SJSA1 (cell line): ENCODE measurements at regions not wholly inside any gene's neighbourhood (a gene's known extent, or its start where the extent isn't known, plus 50 kb on each side); places are given as distances from the start of the nearest gene placed in this dataset.

Experiments
- DNase-seq, 2 experiments: peaks; one replicate each; pipeline ENCODE4 v3.0.0-alpha.2; 2015 to 2020; ENCODE audit warnings: low spot score in 2 of 2, low read depth in 1 of 2
- H3K27ac ChIP-seq: fragments of 250-450 bp; sonication (Bioruptor Pico); 2 replicates; pipeline ENCODE4 v1.5.1; 2020; ENCODE audit warnings: mild to moderate bottlenecking, moderate library complexity
- H3K27me3 ChIP-seq: fragments of 250-450 bp; sonication (Bioruptor Pico); replicated peaks from 2 replicates; pipeline ENCODE4 v1.5.1; 2020; ENCODE audit warnings: mild to moderate bottlenecking, moderate library complexity
- H3K36me3 ChIP-seq: fragments of 250-450 bp; sonication (Bioruptor Pico); 2 replicates; pipeline ENCODE4 v1.5.1; 2020; ENCODE audit warnings: mild to moderate bottlenecking
- H3K4me1 ChIP-seq: fragments of 250-450 bp; sonication (Bioruptor Pico); replicated peaks from 2 replicates; pipeline ENCODE4 v1.6.1; 2021; ENCODE audit warnings: mild to moderate bottlenecking
- H3K4me3 ChIP-seq: fragments of 250-450 bp; sonication (Bioruptor Pico); 2 replicates; pipeline ENCODE4 v1.5.1; 2020; ENCODE audit warnings: mild to moderate bottlenecking
- H3K9me3 ChIP-seq: fragments of 250-450 bp; sonication (Bioruptor Pico); replicated peaks from 2 replicates; pipeline ENCODE4 v1.5.1; 2020; ENCODE audit warnings: mild to moderate bottlenecking

GRCh38 chr22:27654546-27655445 is 146.8 kb downstream of the MN1 start:
- Histone ChIP-seq H3K27me3 (no peaks in the 10 kb centered on the region; the same call in 1 of the 2 replicates), H3K4me1 (no peaks in the 10 kb centered on the region), H3K36me3 (no peaks in the 10 kb centered on the region), H3K9me3 (peaks cover 3% of the 10 kb centered on the region; the same call in 1 of the 2 replicates), H3K27ac (no peak overlapping the region), H3K4me3 (no peak overlapping the region)
- no peak for DNase-seq

GRCh38 chr22:27655582-27656185 is 145.9 kb downstream of the MN1 start:
- no peaks in the 10 kb centered on the region; the same call in 1 of the 2 replicates for H3K27me3 ChIP-seq
- no peaks in the 10 kb centered on the region for H3K4me1 ChIP-seq
- DNase-seq: no peak
- no peaks in the 10 kb centered on the region for H3K36me3 ChIP-seq
- no peak overlapping the region for H3K4me3 ChIP-seq
- H3K27ac ChIP-seq: no peak overlapping the region
- H3K9me3 ChIP-seq: peaks cover 3% of the 10 kb centered on the region; the same call in 1 of the 2 replicates

- Histone ChIP-seq H3K4me1 (no peaks in the 10 kb centered on the region), H3K27me3 (no peaks in the 10 kb centered on the region; the same call in 1 of the 2 replicates), H3K9me3 (peaks cover 3% of the 10 kb centered on the region; the same call in 1 of the 2 replicates), H3K27ac (no peak overlapping the region), H3K4me3 (no peak overlapping the region), H3K36me3 (no peaks in the 10 kb centered on the region)
- no peak for DNase-seq
Observed at GRCh38 chr22:27656970-27657369, 144.6 kb downstream of the MN1 start.

GRCh38 chr22:27660306-27660705 is 141.2 kb downstream of the MN1 start:
- H3K36me3 ChIP-seq: no peaks in the 10 kb centered on the region
- H3K9me3 ChIP-seq: peaks cover 3% of the 10 kb centered on the region; the same call in 1 of the 2 replicates
- no peak overlapping the region for H3K27ac ChIP-seq
- H3K4me1 ChIP-seq: 0 out of 2 replicates have a peak, but pooled peaks cover 3% of the 10 kb centered on the region
- no peaks in the 10 kb centered on the region; the same call in 1 of the 2 replicates for H3K27me3 ChIP-seq
- H3K4me3 ChIP-seq: no peak overlapping the region
- no peak for DNase-seq

- Histone ChIP-seq H3K4me3 (no peak overlapping the region), H3K27me3 (no peaks in the 10 kb centered on the region), H3K36me3 (no peaks in the 10 kb centered on the region), H3K27ac (no peak overlapping the region), H3K9me3 (peaks cover 4% of the 10 kb centered on the region), H3K4me1 (0 out of 2 replicates have a peak, but pooled peaks cover 3% of the 10 kb centered on the region)
- no peak for DNase-seq
Observed at GRCh38 chr22:27662359-27663301, 138.9 kb downstream of the MN1 start.

- H3K9me3 ChIP-seq: peaks cover 4% of the 10 kb centered on the region
- no peak overlapping the region for H3K4me3 ChIP-seq
- DNase-seq: no peak
- no peak overlapping the region for H3K27ac ChIP-seq
- no peaks in the 10 kb centered on the region for H3K36me3 ChIP-seq
- no peaks in the 10 kb centered on the region for H3K27me3 ChIP-seq
- H3K4me1 ChIP-seq: peaks cover 4% of the 10 kb centered on the region
Observed at GRCh38 chr22:27663812-27664211, 137.7 kb downstream of the MN1 start.

- Histone ChIP-seq H3K4me3 (no peak overlapping the region), H3K27ac (no peak overlapping the region), H3K9me3 (peaks cover 4% of the 10 kb centered on the region), H3K36me3 (no peaks in the 10 kb centered on the region), H3K4me1 (peaks cover 31% of the 10 kb centered on the region), H3K27me3 (no peaks in the 10 kb centered on the region)
- no peak for DNase-seq
Observed at GRCh38 chr22:27666272-27666997, 135.1 kb downstream of the MN1 start.

GRCh38 chr22:27667121-27667843 is 134.3 kb downstream of the MN1 start:
- no peaks in the 10 kb centered on the region for H3K36me3 ChIP-seq
- no peaks in the 10 kb centered on the region for H3K27me3 ChIP-seq
- H3K27ac ChIP-seq: no peak overlapping the region
- H3K4me3 ChIP-seq: no peak overlapping the region
- H3K4me1 ChIP-seq: peaks cover 32% of the 10 kb centered on the region
- no peak for DNase-seq
- peaks cover 4% of the 10 kb centered on the region for H3K9me3 ChIP-seq

GRCh38 chr22:27668828-27669797 is 132.4 kb downstream of the MN1 start:
- Histone ChIP-seq H3K27ac (peak overlapping the region; percentile 97), H3K36me3 (no peaks in the 10 kb centered on the region), H3K4me1 (peaks cover 39% of the 10 kb centered on the region), H3K9me3 (peaks cover 4% of the 10 kb centered on the region), H3K4me3 (no peak overlapping the region), H3K27me3 (no peaks in the 10 kb centered on the region)
- peak; percentile 90 to 94 for DNase-seq

- peaks cover 38% of the 10 kb centered on the region for H3K4me1 ChIP-seq
- DNase-seq: peak in 1 of 2 experiments; percentile 38
- H3K9me3 ChIP-seq: peaks cover 4% of the 10 kb centered on the region
- no peaks in the 10 kb centered on the region for H3K27me3 ChIP-seq
- no peaks in the 10 kb centered on the region for H3K36me3 ChIP-seq
- peak overlapping the region; percentile 97 for H3K27ac ChIP-seq
- H3K4me3 ChIP-seq: no peak overlapping the region
Observed at GRCh38 chr22:27669798-27670599, 131.6 kb downstream of the MN1 start.
